ENCODE measurements at regions not wholly inside any gene's neighbourhood (a gene's known extent, or its start where the extent isn't known, plus 50 kb on each side); places are given as distances from the start of the nearest gene placed in this dataset.

DNA sequence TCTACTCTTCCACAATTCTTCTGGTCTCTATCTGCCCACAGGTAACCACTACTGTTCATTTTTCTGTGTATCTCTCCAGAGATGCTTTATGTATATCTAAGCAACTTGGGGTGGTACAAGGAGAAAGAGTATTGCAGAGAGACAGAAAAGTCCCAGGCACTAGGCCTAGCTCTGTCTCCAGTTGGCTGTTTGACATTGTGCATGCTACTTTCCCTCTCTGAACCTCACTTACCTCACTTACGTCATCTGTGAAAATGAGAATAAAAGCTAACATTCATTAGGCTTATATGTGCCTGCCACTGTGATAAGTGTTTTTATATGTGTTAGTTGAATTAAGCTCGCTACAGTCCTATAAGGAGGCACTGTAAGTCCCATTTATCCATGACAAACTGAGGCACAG lies 76.7 kb upstream of the RNU6-1 start:
- Histone ChIP-seq H3K4me1 (ENCODE audit: insufficient read depth, low read length) (no peaks in the 10 kb centered on the region), H3K4me3 (ENCODE audit: insufficient read depth, low read depth, low read length) (no peak overlapping the region), H4K20me1 (ENCODE audit: insufficient read depth, low read length) (no peaks in the 10 kb centered on the region), H3K27me3 (ENCODE audit: insufficient read depth, low read length) (no peaks in the 10 kb centered on the region), H3K9me3 (ENCODE audit: insufficient read depth, low read depth, low read length) (peaks cover 9% of the 10 kb centered on the region), H3K36me3 (ENCODE audit: insufficient read depth, low read length) (no peaks in the 10 kb centered on the region), H3K9ac (ENCODE audit: low read length) (no peak overlapping the region), H3K27ac (ENCODE audit: low read depth, low read length) (no peak overlapping the region), H3K4me2 (ENCODE audit: low read length) (no peak overlapping the region), H3K79me2 (ENCODE audit: insufficient read depth, low read length) (no peaks in the 10 kb centered on the region), H2AFZ (ENCODE audit: low read depth, low read length) (no peak overlapping the region)
- Mint-ChIP-seq H3K27ac (ENCODE audit: unreplicated experiment) (no peak overlapping the region), H3K4me1 (ENCODE audit: low read depth, unreplicated experiment) (peaks cover 27% of the 10 kb centered on the region), H3K4me3 (ENCODE audit: unreplicated experiment) (no peak overlapping the region), H3K36me3 (ENCODE audit: low read depth, unreplicated experiment) (no peaks in the 10 kb centered on the region), H3K27me3 (ENCODE audit: low read depth, unreplicated experiment) (no peaks in the 10 kb centered on the region), H3K9me3 (ENCODE audit: unreplicated experiment) (no peaks in the 10 kb centered on the region)
- FAIRE-seq (no peak), DNase-seq (ENCODE audit: low read depth) (no peak)
- TF ChIP-seq, protein P1, sequence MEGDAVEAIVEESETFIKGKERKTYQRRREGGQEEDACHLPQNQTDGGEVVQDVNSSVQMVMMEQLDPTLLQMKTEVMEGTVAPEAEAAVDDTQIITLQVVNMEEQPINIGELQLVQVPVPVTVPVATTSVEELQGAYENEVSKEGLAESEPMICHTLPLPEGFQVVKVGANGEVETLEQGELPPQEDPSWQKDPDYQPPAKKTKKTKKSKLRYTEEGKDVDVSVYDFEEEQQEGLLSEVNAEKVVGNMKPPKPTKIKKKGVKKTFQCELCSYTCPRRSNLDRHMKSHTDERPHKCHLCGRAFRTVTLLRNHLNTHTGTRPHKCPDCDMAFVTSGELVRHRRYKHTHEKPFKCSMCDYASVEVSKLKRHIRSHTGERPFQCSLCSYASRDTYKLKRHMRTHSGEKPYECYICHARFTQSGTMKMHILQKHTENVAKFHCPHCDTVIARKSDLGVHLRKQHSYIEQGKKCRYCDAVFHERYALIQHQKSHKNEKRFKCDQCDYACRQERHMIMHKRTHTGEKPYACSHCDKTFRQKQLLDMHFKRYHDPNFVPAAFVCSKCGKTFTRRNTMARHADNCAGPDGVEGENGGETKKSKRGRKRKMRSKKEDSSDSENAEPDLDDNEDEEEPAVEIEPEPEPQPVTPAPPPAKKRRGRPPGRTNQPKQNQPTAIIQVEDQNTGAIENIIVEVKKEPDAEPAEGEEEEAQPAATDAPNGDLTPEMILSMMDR (IDR thresholded peaks at IDR 0.05; ENCODE audit: insufficient read depth, low read depth, low read length), result no peak
- TF ChIP-seq EZH2 (IDR thresholded peaks at IDR 0.05; ENCODE audit: insufficient read depth, low read length), result no peak

DNA sequence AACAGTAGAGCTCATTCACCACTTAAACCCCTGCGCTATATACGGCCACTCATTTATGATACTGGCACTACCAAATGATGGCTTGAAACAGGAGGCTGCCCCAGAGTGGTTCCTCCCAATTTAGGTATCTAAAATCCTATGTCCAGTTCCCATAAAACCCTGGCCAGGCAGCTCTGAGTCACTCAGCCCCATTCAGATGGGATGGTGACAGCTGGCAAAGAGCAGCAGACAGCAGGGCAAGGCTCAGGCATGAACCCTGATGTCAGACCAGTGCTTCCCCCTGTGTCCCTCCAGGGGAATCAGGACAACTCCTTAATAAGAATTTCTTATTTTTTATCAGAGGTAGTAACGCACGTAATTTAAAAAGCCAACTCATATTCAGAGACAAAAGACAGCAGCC lies 77.2 kb upstream of the RNU6-1 start:
- H3K27ac ChIP-seq (ENCODE audit: low read depth, low read length), result no peak overlapping the region
- Mint-ChIP-seq H3K4me1 (ENCODE audit: low read depth, unreplicated experiment) (peaks cover 27% of the 10 kb centered on the region), H3K4me3 (ENCODE audit: unreplicated experiment) (no peak overlapping the region), H3K9me3 (ENCODE audit: unreplicated experiment) (no peaks in the 10 kb centered on the region), H3K27ac (ENCODE audit: unreplicated experiment) (no peak overlapping the region), H3K36me3 (ENCODE audit: low read depth, unreplicated experiment) (no peaks in the 10 kb centered on the region), H3K27me3 (ENCODE audit: low read depth, unreplicated experiment) (no peaks in the 10 kb centered on the region)
- peaks cover 9% of the 10 kb centered on the region for H3K9me3 ChIP-seq (ENCODE audit: insufficient read depth, low read depth, low read length)
- H4K20me1 ChIP-seq (ENCODE audit: insufficient read depth, low read length), result no peaks in the 10 kb centered on the region
- TF ChIP-seq, protein P1 (IDR thresholded peaks at IDR 0.05; ENCODE audit: insufficient read depth, low read depth, low read length), result no peak
- TF ChIP-seq EZH2 (IDR thresholded peaks at IDR 0.05; ENCODE audit: insufficient read depth, low read length), result no peak
- H3K27me3 ChIP-seq (ENCODE audit: insufficient read depth, low read length), result no peaks in the 10 kb centered on the region
- no peak overlapping the region for H3K9ac ChIP-seq (ENCODE audit: low read length)
- no peaks in the 10 kb centered on the region for H3K36me3 ChIP-seq (ENCODE audit: insufficient read depth, low read length)
- no peak overlapping the region for H3K4me2 ChIP-seq (ENCODE audit: low read length)
- no peak for DNase-seq (ENCODE audit: low read depth)
- no peaks in the 10 kb centered on the region for H3K4me1 ChIP-seq (ENCODE audit: insufficient read depth, low read length)
- no peak overlapping the region for H2AFZ ChIP-seq (ENCODE audit: low read depth, low read length)
- H3K79me2 ChIP-seq (ENCODE audit: insufficient read depth, low read length), result no peaks in the 10 kb centered on the region
- no peak for FAIRE-seq
- H3K4me3 ChIP-seq (ENCODE audit: insufficient read depth, low read depth, low read length), result no peak overlapping the region

DNA sequence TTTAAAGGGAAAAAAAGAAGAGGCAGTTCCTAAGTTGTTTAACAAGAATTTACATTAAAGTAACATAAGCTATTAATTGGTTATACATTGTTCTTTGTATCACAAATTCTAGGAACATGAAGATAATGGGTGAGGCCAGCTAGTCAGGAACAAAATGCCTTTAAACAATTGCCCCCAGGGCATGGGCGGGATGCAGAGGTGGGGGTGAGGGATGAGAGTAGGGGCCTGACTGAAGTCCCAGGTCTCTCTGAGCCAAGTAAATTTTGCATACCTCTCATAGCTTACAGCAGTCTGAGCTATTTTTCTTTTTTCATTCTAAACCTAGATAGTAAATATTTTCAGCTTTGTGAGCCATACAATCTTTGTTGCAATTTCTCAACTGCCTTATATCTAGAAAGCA lies 77.8 kb upstream of the RNU6-1 start:
- no peak for TF ChIP-seq EZH2 (IDR thresholded peaks at IDR 0.05; ENCODE audit: insufficient read depth, low read length)
- TF ChIP-seq, protein P1 (IDR thresholded peaks at IDR 0.05; ENCODE audit: insufficient read depth, low read depth, low read length), result no peak
- Histone ChIP-seq H3K4me2 (ENCODE audit: low read length) (no peak overlapping the region), H2AFZ (ENCODE audit: low read depth, low read length) (no peak overlapping the region), H3K79me2 (ENCODE audit: insufficient read depth, low read length) (no peaks in the 10 kb centered on the region), H3K9ac (ENCODE audit: low read length) (no peak overlapping the region), H3K4me1 (ENCODE audit: insufficient read depth, low read length) (no peaks in the 10 kb centered on the region), H3K27ac (ENCODE audit: low read depth, low read length) (no peak overlapping the region), H3K4me3 (ENCODE audit: insufficient read depth, low read depth, low read length) (no peak overlapping the region), H3K27me3 (ENCODE audit: insufficient read depth, low read length) (no peaks in the 10 kb centered on the region), H4K20me1 (ENCODE audit: insufficient read depth, low read length) (no peaks in the 10 kb centered on the region), H3K9me3 (ENCODE audit: insufficient read depth, low read depth, low read length) (peaks cover 9% of the 10 kb centered on the region), H3K36me3 (ENCODE audit: insufficient read depth, low read length) (no peaks in the 10 kb centered on the region)
- no peaks in the 10 kb centered on the region for H3K9me3 Mint-ChIP-seq (ENCODE audit: unreplicated experiment)
- no peak for DNase-seq (ENCODE audit: low read depth)
- no peak overlapping the region for H3K27ac Mint-ChIP-seq (ENCODE audit: unreplicated experiment)
- no peak for FAIRE-seq
- H3K36me3 Mint-ChIP-seq (ENCODE audit: low read depth, unreplicated experiment), result no peaks in the 10 kb centered on the region
- no peak overlapping the region for H3K4me3 Mint-ChIP-seq (ENCODE audit: unreplicated experiment)
- peaks cover 27% of the 10 kb centered on the region for H3K4me1 Mint-ChIP-seq (ENCODE audit: low read depth, unreplicated experiment)
- H3K27me3 Mint-ChIP-seq (ENCODE audit: low read depth, unreplicated experiment), result no peaks in the 10 kb centered on the region

All from astrocyte (in vitro differentiated cells and primary cell).